ENCODE measurements at regions not wholly inside any gene's neighbourhood (a gene's known extent, or its start where the extent isn't known, plus 50 kb on each side); places are given as distances from the start of the nearest gene placed in this dataset.

- Histone ChIP-seq H3K27ac (ENCODE audit: low read length) (no peak overlapping the region), H3K36me3 (ENCODE audit: control insufficient read depth, insufficient read depth, low read length) (no peaks in the 10 kb centered on the region), H3K4me1 (ENCODE audit: control insufficient read depth, insufficient read depth, low read length) (no peaks in the 10 kb centered on the region), H3K9me3 (ENCODE audit: control insufficient read depth, insufficient read depth, low read depth, low read length) (no peaks in the 10 kb centered on the region), H3K4me3 (ENCODE audit: low read depth in 2 of 2, low read length in 2 of 2) (no peak overlapping the region), H3K27me3 (ENCODE audit: control insufficient read depth, insufficient read depth, low read length) (no peaks in the 10 kb centered on the region)
- BruUV-seq (replicated peaks) = no TSS peak
- no peak for ATAC-seq
- no peak for DNase-seq (ENCODE audit: low read depth, low spot score)
- in situ Hi-C loops (cut with HindIII; ENCODE audit: low pct_unique_long_range_greater_than_20kb, low sequenced_read_pairs) = no loop called here
- ChIA-PET CTCF (no interaction called here), POLR2A (no interaction called here)
- intact Hi-C loops (cut with micrococcal nuclease; ENCODE audit: unreplicated experiment) = no loop called here
- no peak for TF ChIP-seq REST (IDR thresholded peaks at IDR 0.05; ENCODE audit: insufficient read depth in 1 of 2, low read depth in 2 of 2, low read length in 1 of 2)
- TF ChIP-seq TCF7L2 (IDR thresholded peaks at IDR 0.05; ENCODE audit: low read depth, low read length) = no peak
- TF ChIP-seq, protein P1, sequence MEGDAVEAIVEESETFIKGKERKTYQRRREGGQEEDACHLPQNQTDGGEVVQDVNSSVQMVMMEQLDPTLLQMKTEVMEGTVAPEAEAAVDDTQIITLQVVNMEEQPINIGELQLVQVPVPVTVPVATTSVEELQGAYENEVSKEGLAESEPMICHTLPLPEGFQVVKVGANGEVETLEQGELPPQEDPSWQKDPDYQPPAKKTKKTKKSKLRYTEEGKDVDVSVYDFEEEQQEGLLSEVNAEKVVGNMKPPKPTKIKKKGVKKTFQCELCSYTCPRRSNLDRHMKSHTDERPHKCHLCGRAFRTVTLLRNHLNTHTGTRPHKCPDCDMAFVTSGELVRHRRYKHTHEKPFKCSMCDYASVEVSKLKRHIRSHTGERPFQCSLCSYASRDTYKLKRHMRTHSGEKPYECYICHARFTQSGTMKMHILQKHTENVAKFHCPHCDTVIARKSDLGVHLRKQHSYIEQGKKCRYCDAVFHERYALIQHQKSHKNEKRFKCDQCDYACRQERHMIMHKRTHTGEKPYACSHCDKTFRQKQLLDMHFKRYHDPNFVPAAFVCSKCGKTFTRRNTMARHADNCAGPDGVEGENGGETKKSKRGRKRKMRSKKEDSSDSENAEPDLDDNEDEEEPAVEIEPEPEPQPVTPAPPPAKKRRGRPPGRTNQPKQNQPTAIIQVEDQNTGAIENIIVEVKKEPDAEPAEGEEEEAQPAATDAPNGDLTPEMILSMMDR (IDR thresholded peaks at IDR 0.05) = no peak
- no peak for TF ChIP-seq SIN3A (IDR thresholded peaks at IDR 0.05; ENCODE audit: borderline replicate concordance, insufficient read depth, low read depth, low read length)
- TF ChIP-seq POLR2AphosphoS5 (IDR thresholded peaks at IDR 0.05; ENCODE audit: low read depth, low read length) = no peak
Observed at GRCh38 chr21:14050121-14050520, 160.6 kb downstream of the LIPI start.

DNA sequence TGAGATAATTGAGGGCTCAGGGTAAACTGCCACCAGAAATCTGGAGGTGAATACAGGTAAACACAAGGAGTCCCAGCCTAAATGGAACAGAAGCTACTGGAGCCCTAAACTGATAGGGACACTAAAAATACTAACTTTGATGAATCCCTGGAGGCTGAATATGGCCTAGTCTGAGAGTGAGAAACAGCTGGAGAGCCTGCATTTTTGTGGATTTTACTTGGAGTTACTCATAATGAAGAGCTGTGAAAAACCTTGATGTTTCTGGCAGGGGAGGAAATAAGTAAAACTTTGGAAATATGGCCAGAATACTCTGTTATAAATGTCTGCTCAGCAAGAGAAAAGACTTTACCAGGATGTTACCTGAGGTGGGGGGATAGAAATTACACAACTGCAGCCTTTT is 164.4 kb downstream of the LIPI start:
- Histone ChIP-seq H3K4me1 (ENCODE audit: control insufficient read depth, insufficient read depth, low read length) (no peaks in the 10 kb centered on the region), H3K27ac (ENCODE audit: low read length) (no peak overlapping the region), H3K4me3 (ENCODE audit: low read depth in 2 of 2, low read length in 2 of 2) (no peak overlapping the region), H3K27me3 (ENCODE audit: control insufficient read depth, insufficient read depth, low read length) (no peaks in the 10 kb centered on the region), H3K36me3 (ENCODE audit: control insufficient read depth, insufficient read depth, low read length) (no peaks in the 10 kb centered on the region), H3K9me3 (ENCODE audit: control insufficient read depth, insufficient read depth, low read depth, low read length) (no peaks in the 10 kb centered on the region)
- no TSS peak for BruUV-seq (replicated peaks)
- ATAC-seq = no peak
- POLR2A ChIA-PET = no interaction called here
- no peak for DNase-seq (ENCODE audit: low read depth, low spot score)
- in situ Hi-C loops (cut with HindIII; ENCODE audit: low pct_unique_long_range_greater_than_20kb, low sequenced_read_pairs) = no loop called here
- TF ChIP-seq SIN3A (IDR thresholded peaks at IDR 0.05; ENCODE audit: borderline replicate concordance, insufficient read depth, low read depth, low read length) (no peak), REST (IDR thresholded peaks at IDR 0.05; ENCODE audit: insufficient read depth in 1 of 2, low read depth in 2 of 2, low read length in 1 of 2) (no peak), POLR2AphosphoS5 (IDR thresholded peaks at IDR 0.05; ENCODE audit: low read depth, low read length) (no peak), TCF7L2 (IDR thresholded peaks at IDR 0.05; ENCODE audit: low read depth, low read length) (no peak)
- TF ChIP-seq, protein P1 (IDR thresholded peaks at IDR 0.05) = no peak
- intact Hi-C loops (cut with micrococcal nuclease; ENCODE audit: unreplicated experiment) = no loop called here
- CTCF ChIA-PET = no interaction called here

Data from Panc1 (cell line).